MCF 10A (cell line): ENCODE measurements at regions not wholly inside any gene's neighbourhood (a gene's known extent, or its start where the extent isn't known, plus 50 kb on each side); places are given as distances from the start of the nearest gene placed in this dataset.

Experiments
- BruUV-seq: library from RNA; stranded (reverse); fragments of 400-500 nt; replicated peaks from 2 replicates; lab custom pipeline; 2021; lab: Mats Ljungman, UMichigan
- CTCF ChIA-PET: fragments of 300-600 bp; sonication (Branson Sonifier 250); formaldehyde crosslinking; extraction: SDS; loops from one replicate; lab custom pipeline; 2021; ENCODE audit warnings: antibody characterized with exemption, inconsistent platforms; lab: Yijun Ruan, JAX
- POLR2A ChIA-PET: fragments of 300-600, 350-650 bp; sonication (Branson Sonifier 250); formaldehyde crosslinking; extraction: SDS; loops from one replicate; lab custom pipeline; 2020; ENCODE audit warnings: antibody characterized with exemption, inconsistent platforms; lab: Yijun Ruan, JAX
- DNase-seq: peaks from one replicate; pipeline ENCODE4 v3.0.0-alpha.2; 2018; ENCODE audit not compliant: unreplicated experiment
- H3K27ac Mint-ChIP-seq: one replicate; pipeline ENCODE4 v1.8.0; 2022; ENCODE audit warnings: mild to moderate bottlenecking, low read depth, mixed read lengths; ENCODE audit not compliant: unreplicated experiment
- H3K27me3 Mint-ChIP-seq: one replicate; pipeline ENCODE4 v1.8.0; 2022; ENCODE audit warnings: mixed read lengths; ENCODE audit not compliant: insufficient read depth, unreplicated experiment
- H3K36me3 Mint-ChIP-seq: one replicate; pipeline ENCODE4 v1.8.0; 2022; ENCODE audit warnings: mild to moderate bottlenecking, moderate library complexity, mixed read lengths; ENCODE audit not compliant: insufficient read depth, unreplicated experiment
- H3K4me1 Mint-ChIP-seq: one replicate; pipeline ENCODE4 v1.8.0; 2022; ENCODE audit warnings: mixed read lengths; ENCODE audit not compliant: insufficient read depth, unreplicated experiment
- H3K4me3 Mint-ChIP-seq: one replicate; pipeline ENCODE4 v1.8.0; 2022; ENCODE audit warnings: mild to moderate bottlenecking, moderate library complexity, mixed read lengths; ENCODE audit not compliant: unreplicated experiment
- H3K9me3 Mint-ChIP-seq: one replicate; pipeline ENCODE4 v1.8.0; 2022; ENCODE audit warnings: mixed read lengths; ENCODE audit not compliant: unreplicated experiment
- intact Hi-C: fragments of 100-400 bp; cut with micrococcal nuclease; formaldehyde crosslinking; loops from 2 replicates; pipeline ENCODE4 v1.14.1; 2022
- TF ChIP-seq, protein P1 (sequence below): fragments of 200-600 bp; IDR thresholded peaks from one replicate; pipeline ENCODE4 v1.8.0; 2022; ENCODE audit warnings: antibody characterized with exemption, mild to moderate bottlenecking; ENCODE audit not compliant: unreplicated experiment

DNA sequence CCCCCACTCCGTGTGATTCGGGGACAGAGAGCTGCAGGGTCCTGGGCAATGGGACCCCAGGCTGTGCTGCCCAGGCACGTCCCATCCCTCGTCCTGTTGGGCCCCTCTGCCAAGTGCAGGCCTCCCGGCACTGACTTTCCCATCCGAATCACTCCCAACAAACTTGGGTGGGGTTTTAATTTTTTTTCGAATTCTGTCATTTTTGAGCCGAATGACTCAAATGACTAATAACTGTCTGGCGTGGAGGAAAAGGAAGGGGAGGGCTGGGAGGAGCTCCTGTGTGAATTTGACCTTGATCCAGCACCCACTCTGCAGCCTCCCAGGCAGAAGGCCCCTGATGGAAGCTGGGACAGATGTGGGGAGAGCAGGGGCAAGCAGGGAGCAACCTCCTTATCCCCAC lies 1173.2 kb downstream of the BRD1 start:
- ChIA-PET CTCF (no interaction called here), POLR2A (no interaction called here)
- Mint-ChIP-seq H3K9me3 (peaks cover 8% of the 10 kb centered on the region), H3K27ac (no peak overlapping the region), H3K4me3 (no peak overlapping the region), H3K36me3 (no peaks in the 10 kb centered on the region), H3K27me3 (no peaks in the 10 kb centered on the region), H3K4me1 (no peaks in the 10 kb centered on the region)
- no peak for DNase-seq
- BruUV-seq: no TSS peak
- TF ChIP-seq, protein P1, sequence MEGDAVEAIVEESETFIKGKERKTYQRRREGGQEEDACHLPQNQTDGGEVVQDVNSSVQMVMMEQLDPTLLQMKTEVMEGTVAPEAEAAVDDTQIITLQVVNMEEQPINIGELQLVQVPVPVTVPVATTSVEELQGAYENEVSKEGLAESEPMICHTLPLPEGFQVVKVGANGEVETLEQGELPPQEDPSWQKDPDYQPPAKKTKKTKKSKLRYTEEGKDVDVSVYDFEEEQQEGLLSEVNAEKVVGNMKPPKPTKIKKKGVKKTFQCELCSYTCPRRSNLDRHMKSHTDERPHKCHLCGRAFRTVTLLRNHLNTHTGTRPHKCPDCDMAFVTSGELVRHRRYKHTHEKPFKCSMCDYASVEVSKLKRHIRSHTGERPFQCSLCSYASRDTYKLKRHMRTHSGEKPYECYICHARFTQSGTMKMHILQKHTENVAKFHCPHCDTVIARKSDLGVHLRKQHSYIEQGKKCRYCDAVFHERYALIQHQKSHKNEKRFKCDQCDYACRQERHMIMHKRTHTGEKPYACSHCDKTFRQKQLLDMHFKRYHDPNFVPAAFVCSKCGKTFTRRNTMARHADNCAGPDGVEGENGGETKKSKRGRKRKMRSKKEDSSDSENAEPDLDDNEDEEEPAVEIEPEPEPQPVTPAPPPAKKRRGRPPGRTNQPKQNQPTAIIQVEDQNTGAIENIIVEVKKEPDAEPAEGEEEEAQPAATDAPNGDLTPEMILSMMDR: no peak
- intact Hi-C loops: no loop called here

GRCh38 chr22:48653929-48654328 lies 1173.7 kb downstream of the BRD1 start:
- intact Hi-C loops: no loop called here
- no peaks in the 10 kb centered on the region for H3K27me3 Mint-ChIP-seq
- no peak overlapping the region for H3K4me3 Mint-ChIP-seq
- BruUV-seq: no TSS peak
- no peaks in the 10 kb centered on the region for H3K36me3 Mint-ChIP-seq
- ChIA-PET CTCF (no interaction called here), POLR2A (no interaction called here)
- no peaks in the 10 kb centered on the region for H3K4me1 Mint-ChIP-seq
- no peak overlapping the region for H3K27ac Mint-ChIP-seq
- no peak for DNase-seq
- TF ChIP-seq, protein P1: no peak
- H3K9me3 Mint-ChIP-seq: peaks cover 12% of the 10 kb centered on the region

GRCh38 chr22:48653306-48653705 lies 1174.4 kb downstream of the BRD1 start:
- Mint-ChIP-seq H3K9me3 (peaks cover 12% of the 10 kb centered on the region), H3K27me3 (no peaks in the 10 kb centered on the region), H3K36me3 (no peaks in the 10 kb centered on the region), H3K27ac (no peak overlapping the region), H3K4me1 (no peaks in the 10 kb centered on the region), H3K4me3 (no peak overlapping the region)
- ChIA-PET CTCF (no interaction called here), POLR2A (no interaction called here)
- no TSS peak for BruUV-seq
- intact Hi-C loops: no loop called here
- no peak for DNase-seq
- TF ChIP-seq, protein P1: no peak

GRCh38 chr22:48652796-48653195 lies 1174.9 kb downstream of the BRD1 start:
- POLR2A ChIA-PET: no interaction called here
- intact Hi-C loops: no loop called here
- TF ChIP-seq, protein P1: no peak
- no peak for DNase-seq
- Mint-ChIP-seq H3K36me3 (no peaks in the 10 kb centered on the region), H3K4me3 (no peak overlapping the region), H3K27ac (no peak overlapping the region), H3K27me3 (no peaks in the 10 kb centered on the region), H3K4me1 (no peaks in the 10 kb centered on the region), H3K9me3 (peaks cover 12% of the 10 kb centered on the region)
- CTCF ChIA-PET: no interaction called here
- no TSS peak for BruUV-seq
